ENCODE measurements at regions not wholly inside any gene's neighbourhood (a gene's known extent, or its start where the extent isn't known, plus 50 kb on each side); places are given as distances from the start of the nearest gene placed in this dataset.

DNA sequence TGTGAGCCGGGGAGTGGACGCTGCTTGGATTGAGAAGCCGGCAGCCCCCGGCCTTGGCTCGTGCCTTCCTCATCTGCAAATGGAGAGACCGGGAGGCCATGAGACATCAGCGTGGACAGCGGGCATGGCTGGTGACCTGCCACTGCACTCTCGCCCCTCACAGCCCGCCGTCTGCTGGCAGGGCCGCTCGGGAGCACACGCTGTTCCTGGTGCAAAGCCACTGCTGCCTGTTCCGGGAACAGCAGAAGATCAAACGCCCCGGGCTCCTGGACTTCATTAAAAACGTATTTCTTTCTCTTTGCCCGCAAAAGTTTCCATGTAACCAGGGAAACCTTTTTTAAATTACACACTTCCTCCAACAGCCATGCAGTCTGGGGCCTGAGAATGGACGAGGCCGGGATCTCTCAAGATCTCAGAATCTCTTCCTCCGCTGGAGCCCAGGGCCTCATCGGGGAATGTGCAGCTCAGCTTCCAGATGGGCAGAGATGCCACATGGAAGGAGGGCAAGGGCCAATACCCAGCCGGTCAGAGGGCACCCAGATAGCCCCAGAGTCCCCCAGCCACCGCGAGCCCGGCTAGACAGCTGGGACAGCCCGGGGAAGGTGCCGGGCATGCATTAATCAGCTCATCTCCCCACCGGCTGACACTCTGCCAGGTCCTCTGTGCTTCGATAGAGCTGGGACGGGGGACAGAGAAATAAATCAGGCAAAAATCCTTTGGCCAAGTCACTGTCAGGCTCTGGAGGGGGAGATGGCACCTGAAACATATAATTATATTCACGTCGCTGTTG is 62.8 kb upstream of the PRR5 start:
- ATAC-seq (no peak), DNase-seq (ENCODE audit: extremely low read depth in 1 of 4, low spot score in 3 of 4) (no peak), FAIRE-seq (no peak)
- Histone ChIP-seq H3K27me3 (ENCODE audit: control insufficient read depth in 2 of 2, insufficient read depth in 2 of 2, low read length in 2 of 2) (peaks cover 6 to 26% of the 10 kb centered on the region in 2 experiments), H3K9me1 (ENCODE audit: control insufficient read depth, insufficient read depth, low read length) (no peaks in the 10 kb centered on the region), H3K4me1 (replicated peaks in 1 of 2; ENCODE audit: control insufficient read depth in 2 of 2, insufficient read depth in 2 of 2, low read length in 2 of 2) (no peaks in the 10 kb centered on the region; a peak in 1 of 5 replicates), H2AFZ (ENCODE audit: low read depth, low read length) (no peak overlapping the region), H3K27ac (ENCODE audit: extremely low read depth, low read depth, low read length) (no peak overlapping the region), H3K4me3 (no peak overlapping the region), H3K4me2 (ENCODE audit: insufficient read depth, low read length) (no peak overlapping the region), H3K9ac (ENCODE audit: insufficient read depth in 1 of 2, low read depth in 2 of 2, low read length in 2 of 2) (no peak overlapping the region), H3K9me3 (replicated peaks; ENCODE audit: control insufficient read depth, insufficient read depth, low read depth, low read length) (no peaks in the 10 kb centered on the region), H3K79me2 (ENCODE audit: control insufficient read depth, insufficient read depth, low read length) (no peaks in the 10 kb centered on the region), H3K36me3 (ENCODE audit: control insufficient read depth, insufficient read depth, low read length) (no peaks in the 10 kb centered on the region), H4K20me1 (replicated peaks; ENCODE audit: control insufficient read depth, insufficient read depth, low read length) (no peaks in the 10 kb centered on the region)
- ChIA-PET POLR2A (interaction anchor here (0.5 kb wide), 1 partner anchor 471 kb away, joined by 3 read pairs; no protein-coding TSS in a partner anchor), CTCF (ENCODE audit: low intra/inter-chr PET ratio) (no interaction called here)
- in situ Hi-C loops (cut with MboI) = no loop called here
- no TSS peak for BruUV-seq (replicated peaks)
- intact Hi-C loops (cut with micrococcal nuclease) = no loop called here
- 3% methylated on average over 22 of the region's 34 CpGs for WGBS (ENCODE audit: insufficient coverage, low coverage, missing lambda C conversion rate)
- no peak for TF ChIP-seq HCFC1 (IDR thresholded peaks at IDR 0.05; ENCODE audit: low read depth, low read length)
- no peak for TF ChIP-seq TEAD4 (IDR thresholded peaks at IDR 0.05; ENCODE audit: low read length)
- no peak for TF ChIP-seq TEAD4 (CRISPR knock-in tag; IDR thresholded peaks at IDR 0.05; ENCODE audit: borderline replicate concordance)
- TF ChIP-seq, protein P1, sequence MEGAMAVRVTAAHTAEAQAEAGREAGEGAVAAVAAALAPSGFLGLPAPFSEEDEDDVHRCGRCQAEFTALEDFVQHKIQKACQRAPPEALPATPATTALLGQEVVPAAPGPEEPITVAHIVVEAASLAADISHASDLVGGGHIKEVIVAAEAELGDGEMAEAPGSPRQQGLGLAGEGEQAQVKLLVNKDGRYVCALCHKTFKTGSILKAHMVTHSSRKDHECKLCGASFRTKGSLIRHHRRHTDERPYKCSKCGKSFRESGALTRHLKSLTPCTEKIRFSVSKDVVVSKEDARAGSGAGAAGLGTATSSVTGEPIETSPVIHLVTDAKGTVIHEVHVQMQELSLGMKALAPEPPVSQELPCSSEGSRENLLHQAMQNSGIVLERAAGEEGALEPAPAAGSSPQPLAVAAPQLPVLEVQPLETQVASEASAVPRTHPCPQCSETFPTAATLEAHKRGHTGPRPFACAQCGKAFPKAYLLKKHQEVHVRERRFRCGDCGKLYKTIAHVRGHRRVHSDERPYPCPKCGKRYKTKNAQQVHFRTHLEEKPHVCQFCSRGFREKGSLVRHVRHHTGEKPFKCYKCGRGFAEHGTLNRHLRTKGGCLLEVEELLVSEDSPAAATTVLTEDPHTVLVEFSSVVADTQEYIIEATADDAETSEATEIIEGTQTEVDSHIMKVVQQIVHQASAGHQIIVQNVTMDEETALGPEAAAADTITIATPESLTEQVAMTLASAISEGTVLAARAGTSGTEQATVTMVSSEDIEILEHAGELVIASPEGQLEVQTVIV (CRISPR knock-in tag; IDR thresholded peaks at IDR 0.05; ENCODE audit: borderline replicate concordance) = no peak
- TF ChIP-seq, protein P2, sequence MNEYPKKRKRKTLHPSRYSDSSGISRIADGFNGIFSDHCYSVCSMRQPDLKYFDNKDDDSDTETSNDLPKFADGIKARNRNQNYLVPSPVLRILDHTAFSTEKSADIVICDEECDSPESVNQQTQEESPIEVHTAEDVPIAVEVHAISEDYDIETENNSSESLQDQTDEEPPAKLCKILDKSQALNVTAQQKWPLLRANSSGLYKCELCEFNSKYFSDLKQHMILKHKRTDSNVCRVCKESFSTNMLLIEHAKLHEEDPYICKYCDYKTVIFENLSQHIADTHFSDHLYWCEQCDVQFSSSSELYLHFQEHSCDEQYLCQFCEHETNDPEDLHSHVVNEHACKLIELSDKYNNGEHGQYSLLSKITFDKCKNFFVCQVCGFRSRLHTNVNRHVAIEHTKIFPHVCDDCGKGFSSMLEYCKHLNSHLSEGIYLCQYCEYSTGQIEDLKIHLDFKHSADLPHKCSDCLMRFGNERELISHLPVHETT (CRISPR knock-in tag; conservative IDR thresholded peaks at IDR 0.05 in 1 of 2, IDR thresholded peaks at IDR 0.05 in 1 of 2) = no peak
- TF ChIP-seq, protein P3, sequence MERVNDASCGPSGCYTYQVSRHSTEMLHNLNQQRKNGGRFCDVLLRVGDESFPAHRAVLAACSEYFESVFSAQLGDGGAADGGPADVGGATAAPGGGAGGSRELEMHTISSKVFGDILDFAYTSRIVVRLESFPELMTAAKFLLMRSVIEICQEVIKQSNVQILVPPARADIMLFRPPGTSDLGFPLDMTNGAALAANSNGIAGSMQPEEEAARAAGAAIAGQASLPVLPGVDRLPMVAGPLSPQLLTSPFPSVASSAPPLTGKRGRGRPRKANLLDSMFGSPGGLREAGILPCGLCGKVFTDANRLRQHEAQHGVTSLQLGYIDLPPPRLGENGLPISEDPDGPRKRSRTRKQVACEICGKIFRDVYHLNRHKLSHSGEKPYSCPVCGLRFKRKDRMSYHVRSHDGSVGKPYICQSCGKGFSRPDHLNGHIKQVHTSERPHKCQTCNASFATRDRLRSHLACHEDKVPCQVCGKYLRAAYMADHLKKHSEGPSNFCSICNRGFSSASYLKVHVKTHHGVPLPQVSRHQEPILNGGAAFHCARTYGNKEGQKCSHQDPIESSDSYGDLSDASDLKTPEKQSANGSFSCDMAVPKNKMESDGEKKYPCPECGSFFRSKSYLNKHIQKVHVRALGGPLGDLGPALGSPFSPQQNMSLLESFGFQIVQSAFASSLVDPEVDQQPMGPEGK (CRISPR knock-in tag; IDR thresholded peaks at IDR 0.05; ENCODE audit: borderline replicate concordance) = no peak
- no peak for TF ChIP-seq ZNF282 (CRISPR knock-in tag; IDR thresholded peaks at IDR 0.05)
- no peak for TF ChIP-seq SNRNP70 (optimal IDR thresholded peaks at IDR 0.05; ENCODE audit: low read depth, low read length)
- no peak for TF ChIP-seq SREBF1 (IDR thresholded peaks at IDR 0.05; ENCODE audit: borderline replicate concordance, low read depth, low read length)
- TF ChIP-seq MIER1 (IDR thresholded peaks at IDR 0.05; ENCODE audit: low read depth) = no peak
- no peak for TF ChIP-seq CEBPB (tag; IDR thresholded peaks at IDR 0.05)
- TF ChIP-seq SMAD2 (IDR thresholded peaks at IDR 0.05; ENCODE audit: low read depth, low read length) = no peak

Data from K562 (cell line).